ENCODE measurements at regions not wholly inside any gene's neighbourhood (a gene's known extent, or its start where the extent isn't known, plus 50 kb on each side); places are given as distances from the start of the nearest gene placed in this dataset.

- ATAC-seq (ENCODE audit: low read depth) (no peak), DNase-seq (no peak)
- intact Hi-C loops (cut with micrococcal nuclease), result no loop called here
- H3K27me3 Mint-ChIP-seq, result no peaks in the 10 kb centered on the region
- CTCF ChIA-PET, result no interaction called here
- no peak for TF ChIP-seq CTCF (IDR thresholded peaks at IDR 0.05)
- POLR2A ChIA-PET, result no interaction called here
- no peaks in the 10 kb centered on the region for H3K4me1 Mint-ChIP-seq
- no peaks in the 10 kb centered on the region for H3K9me3 Mint-ChIP-seq
- no peak overlapping the region for H3K4me3 Mint-ChIP-seq
- H3K27ac Mint-ChIP-seq, result no peak overlapping the region
- H3K36me3 Mint-ChIP-seq (ENCODE audit: low read depth), result no peaks in the 10 kb centered on the region
These were observed 70.7 kb upstream of the ESRRG start for GRCh38 chr1:216793973-216794372.

GRCh38 chr1:216793303-216793702 is 70.1 kb upstream of the ESRRG start:
- Mint-ChIP-seq H3K27ac (no peak overlapping the region), H3K4me1 (no peaks in the 10 kb centered on the region), H3K27me3 (no peaks in the 10 kb centered on the region), H3K9me3 (no peaks in the 10 kb centered on the region), H3K4me3 (no peak overlapping the region), H3K36me3 (ENCODE audit: low read depth) (no peaks in the 10 kb centered on the region)
- CTCF ChIA-PET, result no interaction called here
- POLR2A ChIA-PET, result no interaction called here
- intact Hi-C loops (cut with micrococcal nuclease), result no loop called here
- no peak for ATAC-seq (ENCODE audit: low read depth)
- no peak for DNase-seq
- no peak for TF ChIP-seq CTCF (IDR thresholded peaks at IDR 0.05)

DNA sequence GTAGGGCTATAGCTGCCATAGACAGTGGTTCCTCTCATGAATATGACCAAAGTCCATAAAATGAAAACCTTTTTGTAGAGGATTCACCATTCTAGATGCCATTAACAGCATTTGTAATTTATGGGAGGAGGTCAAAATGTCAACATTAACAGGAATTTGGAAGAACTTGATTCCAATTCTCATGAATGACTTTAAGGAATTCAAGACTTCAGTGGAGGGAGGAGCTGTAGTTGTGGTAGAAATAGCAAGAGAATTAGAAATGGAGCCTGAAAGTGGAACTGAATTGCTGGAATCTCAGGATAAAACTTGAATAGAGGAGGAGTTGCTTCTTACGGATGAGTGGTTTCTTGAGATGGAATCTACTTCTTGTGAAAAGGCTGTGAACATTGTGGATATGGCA is 65.4 kb upstream of the ESRRG start:
- ATAC-seq (ENCODE audit: low read depth) (no peak), DNase-seq (no peak)
- no peaks in the 10 kb centered on the region for H3K27me3 Mint-ChIP-seq
- H3K9me3 Mint-ChIP-seq, result no peaks in the 10 kb centered on the region
- POLR2A ChIA-PET, result no interaction called here
- no peaks in the 10 kb centered on the region for H3K36me3 Mint-ChIP-seq (ENCODE audit: low read depth)
- no peak for TF ChIP-seq CTCF (IDR thresholded peaks at IDR 0.05)
- intact Hi-C loops (cut with micrococcal nuclease), result no loop called here
- H3K4me3 Mint-ChIP-seq, result no peak overlapping the region
- no peak overlapping the region for H3K27ac Mint-ChIP-seq
- CTCF ChIA-PET, result no interaction called here
- H3K4me1 Mint-ChIP-seq, result no peaks in the 10 kb centered on the region

DNA sequence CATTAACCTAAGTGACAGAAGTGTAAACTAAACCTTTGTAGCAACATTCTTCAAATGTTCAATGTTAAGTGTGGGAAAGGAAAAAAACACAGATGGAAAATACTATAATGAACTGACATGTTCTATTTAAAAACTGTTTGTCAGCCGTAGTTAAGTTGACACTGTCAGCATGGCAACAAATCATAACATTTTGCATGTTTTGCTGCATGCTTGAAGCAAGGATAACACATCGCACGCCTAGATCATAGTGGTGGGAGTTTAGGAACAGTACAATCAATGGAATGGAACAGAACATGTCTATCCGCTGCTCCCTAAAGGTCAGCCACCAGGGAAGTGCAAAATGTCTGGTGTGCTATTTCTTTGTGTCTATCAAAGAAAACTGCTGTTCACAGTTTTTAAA is 62.5 kb upstream of the ESRRG start:
- no peak for TF ChIP-seq CTCF (IDR thresholded peaks at IDR 0.05)
- intact Hi-C loops (cut with micrococcal nuclease), result no loop called here
- no peak overlapping the region for H3K4me3 Mint-ChIP-seq
- H3K9me3 Mint-ChIP-seq, result no peaks in the 10 kb centered on the region
- ATAC-seq (ENCODE audit: low read depth), result no peak
- no peak overlapping the region for H3K27ac Mint-ChIP-seq
- CTCF ChIA-PET, result no interaction called here
- no peak for DNase-seq
- H3K4me1 Mint-ChIP-seq, result no peaks in the 10 kb centered on the region
- no peaks in the 10 kb centered on the region for H3K36me3 Mint-ChIP-seq (ENCODE audit: low read depth)
- POLR2A ChIA-PET, result no interaction called here
- H3K27me3 Mint-ChIP-seq, result no peaks in the 10 kb centered on the region

DNA sequence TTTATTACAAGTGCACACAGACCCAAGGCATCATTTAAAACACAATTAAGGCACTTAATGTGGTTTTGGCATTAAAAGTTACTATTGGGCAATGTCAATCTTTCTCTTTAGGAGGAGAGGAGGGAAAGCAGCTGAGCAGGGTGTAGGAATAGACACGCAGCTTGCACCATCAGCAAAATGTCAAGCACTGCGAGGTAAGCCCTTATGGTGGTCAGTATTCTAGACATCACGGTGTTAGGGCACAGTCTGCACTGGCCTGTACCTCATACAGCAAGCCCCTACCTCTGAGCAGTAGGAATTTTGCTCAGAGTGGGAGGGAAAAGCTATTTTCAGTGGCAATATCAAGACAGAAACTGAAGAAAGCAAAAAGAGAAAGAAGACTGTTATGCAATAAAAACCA is 62.0 kb upstream of the ESRRG start:
- Mint-ChIP-seq H3K4me1 (no peaks in the 10 kb centered on the region), H3K27ac (no peak overlapping the region), H3K9me3 (no peaks in the 10 kb centered on the region), H3K4me3 (no peak overlapping the region), H3K36me3 (ENCODE audit: low read depth) (no peaks in the 10 kb centered on the region), H3K27me3 (no peaks in the 10 kb centered on the region)
- ChIA-PET CTCF (no interaction called here), POLR2A (no interaction called here)
- no peak for DNase-seq
- TF ChIP-seq CTCF (IDR thresholded peaks at IDR 0.05), result no peak
- ATAC-seq (ENCODE audit: low read depth), result no peak
- intact Hi-C loops (cut with micrococcal nuclease), result no loop called here

Data from activated B cell treated with CpG ODN at 0.5 μM for 24 hours (primary cell).